HepG2 (cell line): ENCODE measurements at regions not wholly inside any gene's neighbourhood (a gene's known extent, or its start where the extent isn't known, plus 50 kb on each side); places are given as distances from the start of the nearest gene placed in this dataset.

ENCODE experiments used
- ATAC-seq: fragments of 200-7000 bp; cut with Tn5 transposase; 3 replicates; pipeline ENCODE4 v1.9.1; 2020; ENCODE audit warnings: mild to moderate bottlenecking, moderate library complexity
- BruUV-seq: library from RNA; stranded (reverse); fragments of 400-500 nt; replicated peaks from 2 replicates; lab custom pipeline; 2021; lab: Mats Ljungman, UMichigan
- CTCF ChIA-PET: fragments of 300-600 bp; formaldehyde crosslinking; extraction: SDS; loops from one replicate; lab custom pipeline; 2021; ENCODE audit warnings: low total read pairs, inconsistent platforms, low intra/inter-chr PET ratio; lab: Yijun Ruan, JAX
- POLR2A ChIA-PET: fragments of 350-600 bp; sonication (Branson Sonifier 250); formaldehyde crosslinking; loops from one replicate; lab custom pipeline; 2020; ENCODE audit warnings: antibody characterized with exemption, inconsistent platforms; lab: Yijun Ruan, JAX
- DNase-seq: peaks from one replicate; pipeline ENCODE4 v3.0.0-alpha.2; 2015; ENCODE audit warnings: low spot score
- FAIRE-seq: peaks from 3 replicates; lab custom pipeline; 2011; peaks lifted over from hg19 to GRCh38; lab: Jason Lieb, UNC
- H2AFZ ChIP-seq: one replicate; pipeline ENCODE4 v1.6.1; 2011; ENCODE audit warnings: low read length, inconsistent platforms
- H3K27ac ChIP-seq: fragments of 300-600 bp; 3 replicates; pipeline ENCODE4 v1.8.0; 2011; ENCODE audit warnings: mixed run types, mild to moderate bottlenecking, mixed read lengths, low read length, inconsistent platforms; ENCODE audit not compliant: insufficient read depth; ENCODE audit errors: extremely low read length
- H3K27me3 ChIP-seq, 2 experiments: fragments of 200-600 bp in 1 of 2; 2 replicates in 1 of 2; 3 replicates in 1 of 2; pipeline versions ENCODE4 v1.6.0 to v1.8.0; 2011; ENCODE audit warnings: low read length in 2 of 2, mild to moderate bottlenecking in 2 of 2, moderate library complexity in 2 of 2, inconsistent platforms in 1 of 2; ENCODE audit not compliant: insufficient read depth in 2 of 2, control insufficient read depth in 1 of 2
- H3K36me3 ChIP-seq, 2 experiments: fragments of 200-600 bp in 1 of 2; replicated peaks in 1 of 2; 2 replicates in 1 of 2; 3 replicates in 1 of 2; pipeline versions ENCODE4 v1.5.1 to v1.8.0; 2011; ENCODE audit warnings: low read length in 2 of 2, inconsistent platforms in 1 of 2; ENCODE audit not compliant: insufficient read depth in 2 of 2, control insufficient read depth in 1 of 2
- H3K4me1 ChIP-seq: 2 replicates; pipeline ENCODE4 v1.5.1; 2012; ENCODE audit warnings: low read length, inconsistent platforms; ENCODE audit not compliant: insufficient read depth
- H3K4me2 ChIP-seq: 2 replicates; pipeline ENCODE4 v1.6.0; 2011; ENCODE audit warnings: low read depth, low read length, inconsistent platforms
- H3K4me3 ChIP-seq, 3 experiments: fragments of 200-600 bp in 1 of 3; sonication (generic), shearing (Covaris generic) in 1 of 3; replicated peaks in 1 of 3; 2 replicates each; pipeline ENCODE4 v1.5.1; 2011 to 2016; ENCODE audit warnings: low read length in 3 of 3, inconsistent platforms in 2 of 3, low read depth in 2 of 3, mild to moderate bottlenecking in 2 of 3, control low read depth in 1 of 3, mixed read lengths in 1 of 3; ENCODE audit not compliant: insufficient read depth in 1 of 3
- H3K79me2 ChIP-seq: one replicate; pipeline ENCODE4 v1.6.1; 2011; ENCODE audit warnings: low read length, inconsistent platforms; ENCODE audit not compliant: insufficient read depth
- H3K9ac ChIP-seq: 2 replicates; pipeline ENCODE4 v1.6.0; 2011; ENCODE audit warnings: mild to moderate bottlenecking, low read depth, low read length, inconsistent platforms; ENCODE audit not compliant: insufficient read depth
- H3K9me3 ChIP-seq: 2 replicates; pipeline ENCODE4 v1.5.1; 2012; ENCODE audit warnings: mild to moderate bottlenecking, low read length
- H4K20me1 ChIP-seq: 2 replicates; pipeline ENCODE4 v1.6.0; 2011; ENCODE audit warnings: inconsistent platforms, mild to moderate bottlenecking, low read length, moderate library complexity; ENCODE audit not compliant: insufficient read depth
- AKAP8 ChIP-seq: sonication (generic); formaldehyde crosslinking; IDR thresholded peaks from 2 replicates; pipeline ENCODE4 v1.5.1; 2020; ENCODE audit warnings: mild to moderate bottlenecking, missing genetic modification reagents
- ATRX ChIP-seq: sonication (generic); formaldehyde crosslinking; IDR thresholded peaks from 2 replicates; pipeline ENCODE4 v1.4.0; 2020; ENCODE audit warnings: missing genetic modification reagents, borderline replicate concordance
- CTCF ChIP-seq: sonication (generic); formaldehyde crosslinking; IDR thresholded peaks from 2 replicates; pipeline ENCODE4 v1.5.0; 2020; ENCODE audit warnings: mild to moderate bottlenecking, missing genetic modification reagents, moderate library complexity
- FLYWCH1 ChIP-seq: sonication (generic); formaldehyde crosslinking; IDR thresholded peaks from 2 replicates; pipeline ENCODE4 v1.8.1; 2023; ENCODE audit warnings: mild to moderate bottlenecking, missing genetic modification reagents
- FOXM1 ChIP-seq: sonication (generic); formaldehyde crosslinking; IDR thresholded peaks from 2 replicates; pipeline ENCODE4 v1.5.0; 2020; ENCODE audit warnings: missing genetic modification reagents
- ISX ChIP-seq: sonication (generic); formaldehyde crosslinking; conservative IDR thresholded peaks from 2 replicates; pipeline ENCODE4 v1.5.0; 2020; ENCODE audit warnings: missing genetic modification reagents
- PBX3 ChIP-seq: sonication (generic); formaldehyde crosslinking; IDR thresholded peaks from 2 replicates; pipeline ENCODE4 v1.8.1; 2023; ENCODE audit warnings: missing genetic modification reagents, inconsistent platforms, borderline replicate concordance
- PREB ChIP-seq: sonication (generic); formaldehyde crosslinking; IDR thresholded peaks from 2 replicates; pipeline ENCODE4 v1.4.0; 2020; ENCODE audit warnings: missing genetic modification reagents
- RBM39 ChIP-seq: fragments of 200-400 bp; formaldehyde crosslinking; IDR thresholded peaks from one replicate; pipeline ENCODE4 v1.6.1; 2018; ENCODE audit warnings: antibody characterized with exemption, mild to moderate bottlenecking, low read depth, low read length; ENCODE audit not compliant: poor library complexity, severe bottlenecking
- SMAD1 ChIP-seq: sonication (generic); formaldehyde crosslinking; IDR thresholded peaks from 2 replicates; pipeline ENCODE4 v1.4.0; 2020; ENCODE audit warnings: missing genetic modification reagents, low read depth, mild to moderate bottlenecking, borderline replicate concordance
- TBX2 ChIP-seq: sonication (generic); formaldehyde crosslinking; IDR thresholded peaks from 2 replicates; pipeline ENCODE4 v1.5.0; 2020; ENCODE audit warnings: missing genetic modification reagents, mild to moderate bottlenecking, borderline replicate concordance
- TMF1 ChIP-seq: sonication (generic); formaldehyde crosslinking; IDR thresholded peaks from 2 replicates; pipeline ENCODE4 v1.8.1; 2022; ENCODE audit warnings: low read depth, missing genetic modification reagents
- ZFP1 ChIP-seq: IDR thresholded peaks from 2 replicates; pipeline ENCODE4 v1.6.1; 2016
- ZNF230 ChIP-seq: sonication (generic); formaldehyde crosslinking; IDR thresholded peaks from 2 replicates; pipeline ENCODE4 v1.4.0; 2020; ENCODE audit warnings: mild to moderate bottlenecking, missing genetic modification reagents
- ZNF460 ChIP-seq: sonication (generic); formaldehyde crosslinking; IDR thresholded peaks from 2 replicates; pipeline ENCODE4 v1.5.1; 2020; ENCODE audit warnings: missing genetic modification reagents, mild to moderate bottlenecking, borderline replicate concordance
- WGBS: methylation state at CpG from one replicate; pipeline ENCODE4 v1.1.6; 2017; ENCODE audit warnings: low lambda C conversion rate; 5-methylcytosine and 5-hydroxymethylcytosine counted together
- in situ Hi-C: cut with HindIII; loops from 2 replicates; pipeline ENCODE4 v1.10.0; 2017; ENCODE audit warnings: low pct_unique_long_range_greater_than_20kb; ENCODE audit not compliant: extremely low pct_ligation_motif_present
- intact Hi-C: fragments of 100-400 bp; cut with micrococcal nuclease; formaldehyde crosslinking; loops from one replicate; pipeline ENCODE4 v1.10.0; 2022; ENCODE audit not compliant: unreplicated experiment

GRCh38 chr1:164473544-164473943 is 85.4 kb upstream of the PBX1 start:
- H3K9me3 ChIP-seq, result peaks cover 78% of the 10 kb centered on the region
- CTCF ChIA-PET, result no interaction called here
- H3K36me3 ChIP-seq, result no peaks in the 10 kb centered on the region
- in situ Hi-C loops, result no loop called here
- H2AFZ ChIP-seq, result no peak overlapping the region
- no peak for TF ChIP-seq FOXM1 (CRISPR knock-in tag)
- TF ChIP-seq PREB (CRISPR knock-in tag), result no peak
- no peak for TF ChIP-seq RBM39
- no peak for TF ChIP-seq AKAP8
- no peak for TF ChIP-seq TMF1 (CRISPR knock-in tag)
- TF ChIP-seq ATRX (CRISPR knock-in tag), result no peak
- no peak for TF ChIP-seq SMAD1 (CRISPR knock-in tag)
- no peak for TF ChIP-seq CTCF (CRISPR knock-in tag)
- TF ChIP-seq ZNF460 (CRISPR knock-in tag), result no peak
- no peak for TF ChIP-seq ISX (CRISPR knock-in tag)
- no peak for TF ChIP-seq FLYWCH1 (CRISPR knock-in tag)
- TF ChIP-seq TBX2 (CRISPR knock-in tag), result no peak
- TF ChIP-seq PBX3 (CRISPR knock-in tag), result no peak
- TF ChIP-seq ZNF230, result no peak
- no peak for TF ChIP-seq ZFP1 (CRISPR knock-in tag)
- H3K9ac ChIP-seq, result no peak overlapping the region
- no peaks in the 10 kb centered on the region for H3K27me3 ChIP-seq
- POLR2A ChIA-PET, result no interaction called here
- 16% methylated on average over 3 of the region's 3 CpGs for WGBS
- H3K79me2 ChIP-seq, result no peaks in the 10 kb centered on the region
- no peaks in the 10 kb centered on the region for H3K4me1 ChIP-seq
- BruUV-seq, result no TSS peak
- DNase-seq (no peak), ATAC-seq (no peak), FAIRE-seq (no peak)
- H3K4me2 ChIP-seq, result no peak overlapping the region
- H3K27ac ChIP-seq, result no peak overlapping the region
- intact Hi-C loops, result no loop called here
- H4K20me1 ChIP-seq, result no peaks in the 10 kb centered on the region
- no peak overlapping the region for H3K4me3 ChIP-seq
